Epithelial cell of proximal tubule (primary cell): ENCODE measurements at regions not wholly inside any gene's neighbourhood (a gene's known extent, or its start where the extent isn't known, plus 50 kb on each side); places are given as distances from the start of the nearest gene placed in this dataset.
"Not testable (repeated sequence)": the region's sequence is repeated elsewhere in the genome, so short reads cannot be mapped to it uniquely, and the experiment has no call there.

Experiments
- DNase-seq: peaks from one replicate; pipeline ENCODE4 v3.0.0-alpha.2; 2011; ENCODE audit warnings: low read depth
- H3K4me3 ChIP-seq: 2 replicates; pipeline ENCODE4 v1.5.1; 2011; ENCODE audit warnings: low read depth, mild to moderate bottlenecking, low read length
- CTCF ChIP-seq: conservative IDR thresholded peaks from 2 replicates; pipeline ENCODE4 v1.5.1; 2012; ENCODE audit warnings: low read depth, mild to moderate bottlenecking, low read length

- TF ChIP-seq CTCF = no peak
- no peak for DNase-seq
- H3K4me3 ChIP-seq = no peak overlapping the region
Observed at GRCh38 chr3:82392203-82392775, 630.8 kb upstream of the GBE1 start.

GRCh38 chr3:82390868-82391267 is 629.4 kb upstream of the GBE1 start:
- no peak for TF ChIP-seq CTCF
- H3K4me3 ChIP-seq = no peak overlapping the region
- DNase-seq = no peak

GRCh38 chr3:82386647-82387046 is 625.2 kb upstream of the GBE1 start:
- H3K4me3 ChIP-seq = no peak overlapping the region
- DNase-seq = no peak
- no peak for TF ChIP-seq CTCF

GRCh38 chr3:82384181-82384580 is 622.7 kb upstream of the GBE1 start:
- no peak for TF ChIP-seq CTCF
- no peak overlapping the region for H3K4me3 ChIP-seq
- no peak for DNase-seq

- no peak for TF ChIP-seq CTCF
- no peak overlapping the region for H3K4me3 ChIP-seq
- no peak for DNase-seq
Observed at GRCh38 chr3:82382831-82383230, 621.4 kb upstream of the GBE1 start.

- H3K4me3 ChIP-seq = no peak overlapping the region
- DNase-seq = no peak
- TF ChIP-seq CTCF = no peak
Observed at GRCh38 chr3:82378392-82378791, 616.9 kb upstream of the GBE1 start.

GRCh38 chr3:82376883-82377282 is 615.4 kb upstream of the GBE1 start:
- no peak overlapping the region for H3K4me3 ChIP-seq
- no peak for DNase-seq

GRCh38 chr3:82373833-82374232 is 612.4 kb upstream of the GBE1 start:
- not testable (repeated sequence) for H3K4me3 ChIP-seq

More at GRCh38 chr3:82376883-82377282, 615.4 kb upstream of the GBE1 start:
- TF ChIP-seq CTCF = no peak

More at GRCh38 chr3:82373833-82374232, 612.4 kb upstream of the GBE1 start:
- not testable (repeated sequence) for DNase-seq
